Kidney epithelial cell (primary cell): ENCODE measurements at regions not wholly inside any gene's neighbourhood (a gene's known extent, or its start where the extent isn't known, plus 50 kb on each side); places are given as distances from the start of the nearest gene placed in this dataset.

Experiments
- DNase-seq: peaks from one replicate; pipeline ENCODE4 v3.0.0-alpha.2; 2010; ENCODE audit warnings: low read depth
- H3K27me3 ChIP-seq: 2 replicates; pipeline ENCODE4 v1.6.0; 2011; ENCODE audit warnings: low read length; ENCODE audit not compliant: control insufficient read depth, insufficient read depth
- H3K36me3 ChIP-seq: 2 replicates; pipeline ENCODE4 v1.5.1; 2011; ENCODE audit warnings: low read length; ENCODE audit not compliant: control insufficient read depth, insufficient read depth
- H3K4me3 ChIP-seq: 2 replicates; pipeline ENCODE4 v1.5.1; 2011; ENCODE audit warnings: low read depth, mild to moderate bottlenecking, control low read depth, low read length
- CTCF ChIP-seq: IDR thresholded peaks from 2 replicates; pipeline ENCODE4 v1.5.1; 2011; ENCODE audit warnings: mild to moderate bottlenecking, moderate library complexity, low read length, control low read depth, inconsistent platforms; ENCODE audit not compliant: insufficient read depth, poor library complexity, severe bottlenecking

- no peak for TF ChIP-seq CTCF
- no peak for DNase-seq
- H3K27me3 ChIP-seq, result no peaks in the 10 kb centered on the region
- no peaks in the 10 kb centered on the region for H3K36me3 ChIP-seq
- no peak overlapping the region for H3K4me3 ChIP-seq
These were observed 720.0 kb downstream of the PCDH18 start for GRCh38 chr4:136812100-136812880.

- Histone ChIP-seq H3K4me3 (no peak overlapping the region), H3K36me3 (no peaks in the 10 kb centered on the region), H3K27me3 (no peaks in the 10 kb centered on the region)
- no peak for DNase-seq
- TF ChIP-seq CTCF, result no peak
These were observed 720.7 kb downstream of the PCDH18 start for GRCh38 chr4:136811496-136812077.

- Histone ChIP-seq H3K27me3 (no peaks in the 10 kb centered on the region), H3K4me3 (no peak overlapping the region), H3K36me3 (no peaks in the 10 kb centered on the region)
- no peak for DNase-seq
- no peak for TF ChIP-seq CTCF
These were observed 721.7 kb downstream of the PCDH18 start for GRCh38 chr4:136810626-136811025.

GRCh38 chr4:136806844-136807243 lies 725.5 kb downstream of the PCDH18 start:
- Histone ChIP-seq H3K27me3 (no peaks in the 10 kb centered on the region), H3K4me3 (no peak overlapping the region), H3K36me3 (no peaks in the 10 kb centered on the region)
- TF ChIP-seq CTCF, result no peak
- DNase-seq, result no peak

GRCh38 chr4:136805617-136806016 lies 726.7 kb downstream of the PCDH18 start:
- DNase-seq, result no peak
- H3K36me3 ChIP-seq, result no peaks in the 10 kb centered on the region
- TF ChIP-seq CTCF, result no peak
- no peak overlapping the region for H3K4me3 ChIP-seq
- H3K27me3 ChIP-seq, result no peaks in the 10 kb centered on the region
